ENCODE measurements at regions not wholly inside any gene's neighbourhood (a gene's known extent, or its start where the extent isn't known, plus 50 kb on each side); places are given as distances from the start of the nearest gene placed in this dataset.
A peak's percentile ranks its signal among the peaks of the same experiment; 100 is the strongest.

DNA sequence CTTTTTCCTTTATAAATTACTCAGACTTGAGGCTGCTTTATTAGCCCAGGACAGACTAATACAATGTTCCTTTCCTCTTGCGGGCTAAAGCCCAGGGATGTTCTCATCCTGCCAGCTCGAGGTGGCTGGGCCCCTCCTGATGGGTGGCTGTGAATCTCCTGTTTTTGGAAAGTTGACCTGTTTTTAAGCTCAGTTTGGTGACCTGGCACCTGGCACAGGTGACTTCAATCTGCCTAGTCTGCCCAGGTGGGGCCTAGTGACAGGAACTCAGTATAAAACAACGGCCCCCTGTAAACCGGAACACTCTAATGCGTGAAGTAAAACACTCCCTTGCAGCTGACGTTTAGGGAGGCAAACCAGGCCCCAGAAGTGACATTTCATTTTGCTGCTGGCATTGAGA, 92.7 kb upstream of the SNTG2 start:
- Histone ChIP-seq H3K27ac (no peak overlapping the region), H3K36me3 (no peaks in the 10 kb centered on the region), H3K4me3 (no peak overlapping the region), H3K4me1 (peaks cover 22% of the 10 kb centered on the region), H3K9me3 (replicated peaks) (no peaks in the 10 kb centered on the region), H3K27me3 (no peaks in the 10 kb centered on the region)
- DNase-seq, result no peak

DNA sequence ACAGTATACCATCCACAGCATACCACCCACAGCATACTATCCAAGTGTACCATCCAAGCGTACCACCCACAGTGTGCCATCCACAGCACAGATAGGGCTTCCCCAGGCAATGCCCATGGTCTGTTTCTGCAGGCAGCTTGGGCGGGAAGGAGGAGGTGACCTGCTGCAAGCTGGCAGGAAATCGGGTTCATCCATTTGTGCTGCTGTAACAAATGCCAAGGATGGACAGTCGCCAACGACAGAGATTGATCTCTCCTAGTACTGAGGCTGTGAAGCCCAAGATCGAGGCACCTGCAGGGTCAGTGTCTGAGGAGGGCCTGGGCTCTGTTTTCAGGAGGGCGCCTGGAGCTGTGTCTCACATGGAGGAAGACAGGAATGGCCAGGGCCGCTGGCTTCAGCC, 93.6 kb upstream of the SNTG2 start:
- Histone ChIP-seq H3K27me3 (no peaks in the 10 kb centered on the region), H3K27ac (no peak overlapping the region), H3K9me3 (replicated peaks) (no peaks in the 10 kb centered on the region), H3K4me3 (no peak overlapping the region), H3K36me3 (no peaks in the 10 kb centered on the region), H3K4me1 (peaks cover 22% of the 10 kb centered on the region)
- no peak for DNase-seq

DNA sequence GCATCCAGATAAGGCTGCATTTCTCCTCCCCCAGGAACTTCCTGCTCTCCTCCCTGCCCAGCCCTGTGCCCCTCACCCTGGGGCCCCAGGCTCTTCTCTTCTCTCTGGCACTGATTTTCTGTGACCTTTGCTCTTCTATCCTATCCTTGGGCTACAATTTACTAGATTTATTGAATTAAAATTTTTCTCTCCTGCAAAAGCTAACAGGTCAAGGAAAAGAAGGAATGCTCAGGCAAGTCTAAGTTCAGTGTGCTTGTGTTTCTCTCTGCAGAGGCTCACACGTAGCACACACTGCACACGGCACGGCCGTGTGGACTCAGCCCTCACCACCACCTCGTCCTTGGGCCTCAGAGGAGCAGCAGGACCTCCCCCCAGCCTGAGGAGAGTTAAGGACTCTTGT, 94.2 kb upstream of the SNTG2 start:
- Histone ChIP-seq H3K4me3 (no peak overlapping the region), H3K36me3 (no peaks in the 10 kb centered on the region), H3K27ac (no peak overlapping the region), H3K4me1 (peaks cover 22% of the 10 kb centered on the region), H3K27me3 (no peaks in the 10 kb centered on the region), H3K9me3 (replicated peaks) (no peaks in the 10 kb centered on the region)
- DNase-seq, result no peak

DNA sequence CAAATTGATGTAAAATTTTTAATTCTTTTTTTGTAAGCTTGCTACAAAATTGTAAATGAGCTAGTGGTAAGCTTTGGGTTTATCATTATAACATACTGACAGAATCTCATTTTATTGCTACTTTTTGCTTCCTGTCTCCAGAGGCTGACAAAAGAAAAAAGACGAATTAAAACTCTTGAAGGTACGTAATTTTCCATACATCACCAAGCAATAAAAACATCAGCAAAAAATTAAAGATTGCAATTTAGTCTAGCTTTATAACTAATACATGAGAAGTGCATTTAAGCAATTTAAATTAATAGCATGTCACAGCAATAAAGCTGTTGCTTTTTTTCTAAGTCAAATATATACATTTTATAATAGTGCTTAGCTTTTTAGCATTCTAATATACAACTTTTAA, 94.6 kb upstream of the SNTG2 start:
- Histone ChIP-seq H3K27ac (no peak overlapping the region), H3K4me1 (peaks cover 22% of the 10 kb centered on the region), H3K27me3 (no peaks in the 10 kb centered on the region), H3K9me3 (replicated peaks) (no peaks in the 10 kb centered on the region), H3K36me3 (no peaks in the 10 kb centered on the region), H3K4me3 (no peak overlapping the region)
- no peak for DNase-seq

DNA sequence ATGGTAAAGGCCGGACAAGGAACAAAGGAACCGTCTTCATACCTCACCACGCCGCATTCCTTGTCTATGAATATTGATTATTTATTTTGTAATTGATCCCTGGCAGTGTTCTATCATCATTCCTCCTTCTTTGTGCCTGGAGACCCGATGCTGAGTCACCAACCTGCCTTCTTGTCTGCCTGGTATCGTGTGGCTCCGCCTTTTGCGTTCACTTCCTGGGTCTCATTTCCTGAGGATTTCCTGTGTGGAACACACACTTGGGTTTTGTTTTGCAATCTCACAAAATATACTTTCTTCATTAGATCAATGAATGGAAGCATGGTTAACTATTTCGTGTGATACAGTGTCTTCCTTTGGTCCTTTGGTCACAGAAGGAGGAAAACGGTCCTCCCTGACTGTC, 95.5 kb upstream of the SNTG2 start:
- peaks cover 22% of the 10 kb centered on the region for H3K4me1 ChIP-seq
- no peaks in the 10 kb centered on the region for H3K27me3 ChIP-seq
- DNase-seq, result no peak
- no peak overlapping the region for H3K27ac ChIP-seq
- no peak overlapping the region for H3K4me3 ChIP-seq
- H3K36me3 ChIP-seq, result no peaks in the 10 kb centered on the region
- no peaks in the 10 kb centered on the region for H3K9me3 ChIP-seq (replicated peaks)

DNA sequence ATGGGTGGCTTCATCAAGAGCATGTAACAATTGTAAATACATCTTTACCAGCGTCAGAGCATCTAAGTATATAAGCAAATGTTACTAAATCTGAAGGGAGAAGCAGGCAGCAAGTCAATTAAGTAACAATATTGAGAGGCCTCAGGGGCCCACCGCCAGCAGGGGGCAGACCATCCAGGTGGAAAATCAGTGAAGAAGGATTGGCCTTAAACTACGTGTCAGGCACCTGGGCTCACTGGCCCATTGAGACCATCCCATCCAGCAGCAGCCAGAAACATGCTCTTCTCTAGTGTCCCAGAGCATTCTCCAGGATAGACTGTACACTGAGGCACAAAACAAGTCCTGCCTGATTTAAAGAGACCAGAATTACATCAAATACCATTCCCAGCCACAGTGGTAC, 96.2 kb upstream of the SNTG2 start:
- Histone ChIP-seq H3K4me3 (no peak overlapping the region), H3K27me3 (no peaks in the 10 kb centered on the region)
- DNase-seq, result peak; percentile 32 to 51

DNA sequence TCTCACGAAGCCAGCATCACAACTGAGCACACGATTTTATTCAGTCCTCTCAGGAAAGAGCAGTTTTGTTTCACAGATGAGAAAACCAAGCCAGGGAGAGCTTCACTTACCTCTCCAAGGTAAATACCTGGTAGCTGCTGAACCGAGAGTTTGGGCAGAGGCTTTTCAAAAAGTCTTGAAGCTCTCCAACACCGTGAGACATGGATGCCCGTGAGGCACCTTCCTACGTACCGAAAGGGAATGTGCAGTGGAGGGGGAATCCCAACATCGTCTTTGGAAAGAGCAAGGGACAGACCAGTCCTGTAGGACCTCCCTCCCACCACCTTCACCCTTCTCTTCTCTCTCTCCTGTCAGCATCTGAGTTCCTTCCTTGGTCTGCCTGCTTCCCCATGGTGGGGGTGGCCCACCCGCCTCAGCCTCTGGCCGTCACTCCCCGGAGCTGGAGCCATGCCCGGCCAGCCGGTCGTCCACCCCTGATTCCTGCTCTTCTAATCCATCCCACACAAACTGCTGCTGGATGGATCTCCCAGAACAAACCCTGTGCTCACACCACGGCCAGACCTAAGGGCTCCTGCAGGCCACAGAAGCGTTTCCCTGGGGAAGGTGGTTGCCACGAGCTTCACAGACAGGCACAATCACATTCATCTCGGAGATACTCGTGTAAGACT, 97.3 kb upstream of the SNTG2 start:
- no peaks in the 10 kb centered on the region for H3K27me3 ChIP-seq
- peaks cover 4% of the 10 kb centered on the region for H3K4me1 ChIP-seq
- H3K36me3 ChIP-seq, result no peaks in the 10 kb centered on the region
- DNase-seq, result no peak
- H3K9me3 ChIP-seq (replicated peaks), result no peaks in the 10 kb centered on the region
- H3K27ac ChIP-seq, result no peak overlapping the region
- no peak overlapping the region for H3K4me3 ChIP-seq

More for the DNA sequence above, 96.2 kb upstream of the SNTG2 start:
- peaks cover 15% of the 10 kb centered on the region for H3K4me1 ChIP-seq
- H3K36me3 ChIP-seq, result no peaks in the 10 kb centered on the region
- H3K9me3 ChIP-seq (replicated peaks), result no peaks in the 10 kb centered on the region
- no peak overlapping the region for H3K27ac ChIP-seq

DNA sequence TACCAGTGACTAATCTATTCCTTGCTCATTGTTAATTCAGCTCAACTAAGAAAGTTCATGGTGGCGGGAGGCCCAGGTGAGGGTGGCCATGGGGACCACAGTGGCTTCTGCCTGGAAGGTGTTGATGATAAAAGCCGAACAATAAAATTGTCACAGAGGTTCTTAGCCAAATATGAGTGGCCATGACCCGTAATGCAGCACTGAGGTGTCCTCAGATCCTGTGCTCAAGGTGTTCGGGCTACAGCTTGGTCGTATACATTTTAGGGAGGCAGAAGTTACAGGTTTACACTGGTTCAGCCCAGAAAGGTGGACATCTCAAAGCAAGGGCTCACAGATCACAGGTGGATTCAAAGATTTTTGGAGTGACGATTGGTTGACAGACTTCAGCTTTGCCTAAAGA, 98.5 kb upstream of the SNTG2 start:
- H3K27me3 ChIP-seq, result no peaks in the 10 kb centered on the region
- no peak for DNase-seq
- H3K36me3 ChIP-seq, result no peaks in the 10 kb centered on the region
- no peak overlapping the region for H3K27ac ChIP-seq
- no peak overlapping the region for H3K4me3 ChIP-seq
- H3K4me1 ChIP-seq, result no peaks in the 10 kb centered on the region
- H3K9me3 ChIP-seq (replicated peaks), result no peaks in the 10 kb centered on the region

DNA sequence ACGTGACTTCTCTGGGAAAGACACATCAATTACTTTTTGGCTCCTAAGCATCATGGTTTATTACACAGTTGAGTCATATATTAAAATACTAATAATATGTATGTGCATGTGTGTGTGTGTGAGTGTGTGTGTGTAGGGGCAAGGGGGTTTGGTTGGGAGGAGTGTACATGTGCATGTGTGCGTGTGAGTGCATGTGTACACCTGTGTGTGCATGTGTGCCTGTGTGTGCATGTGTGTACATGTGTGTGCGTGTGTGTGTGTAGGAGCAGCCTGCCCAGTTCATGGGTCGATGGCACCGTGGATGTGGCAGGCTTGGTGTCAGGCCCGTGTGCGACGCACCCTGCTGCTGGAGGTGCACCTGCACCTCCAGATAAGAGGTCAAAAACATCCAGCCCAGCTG, 99.0 kb upstream of the SNTG2 start:
- Histone ChIP-seq H3K27me3 (no peaks in the 10 kb centered on the region), H3K27ac (no peak overlapping the region)

DNA sequence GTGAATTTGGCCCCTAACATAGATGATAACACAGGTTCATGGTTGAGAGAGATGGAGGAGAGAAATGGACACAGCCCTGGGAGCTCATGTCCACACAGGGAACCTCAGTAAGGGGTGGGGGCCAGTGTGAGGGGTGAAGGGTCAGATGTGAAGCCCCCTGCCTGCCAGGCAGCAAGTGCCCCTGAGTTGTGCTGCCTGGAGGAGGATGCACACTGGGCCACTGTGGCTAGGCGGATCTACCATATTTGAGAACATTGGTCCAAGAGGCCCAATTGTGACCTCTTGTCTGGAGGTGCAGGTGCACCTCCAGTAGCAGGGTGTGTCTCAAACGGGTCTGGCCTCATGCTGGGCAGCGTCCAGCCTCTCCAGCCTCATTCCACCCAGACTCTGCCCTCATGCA, 99.6 kb upstream of the SNTG2 start:
- no peaks in the 10 kb centered on the region for H3K4me1 ChIP-seq
- H3K4me3 ChIP-seq, result no peak overlapping the region
- no peaks in the 10 kb centered on the region for H3K9me3 ChIP-seq (replicated peaks)
- H3K36me3 ChIP-seq, result no peaks in the 10 kb centered on the region
- DNase-seq, result no peak
- H3K27me3 ChIP-seq, result no peaks in the 10 kb centered on the region
- H3K27ac ChIP-seq, result no peak overlapping the region

More for the DNA sequence above, 99.0 kb upstream of the SNTG2 start:
- H3K4me3 ChIP-seq, result no peak overlapping the region
- no peak for DNase-seq
- H3K9me3 ChIP-seq (replicated peaks), result no peaks in the 10 kb centered on the region
- H3K4me1 ChIP-seq, result no peaks in the 10 kb centered on the region
- H3K36me3 ChIP-seq, result no peaks in the 10 kb centered on the region

DNA sequence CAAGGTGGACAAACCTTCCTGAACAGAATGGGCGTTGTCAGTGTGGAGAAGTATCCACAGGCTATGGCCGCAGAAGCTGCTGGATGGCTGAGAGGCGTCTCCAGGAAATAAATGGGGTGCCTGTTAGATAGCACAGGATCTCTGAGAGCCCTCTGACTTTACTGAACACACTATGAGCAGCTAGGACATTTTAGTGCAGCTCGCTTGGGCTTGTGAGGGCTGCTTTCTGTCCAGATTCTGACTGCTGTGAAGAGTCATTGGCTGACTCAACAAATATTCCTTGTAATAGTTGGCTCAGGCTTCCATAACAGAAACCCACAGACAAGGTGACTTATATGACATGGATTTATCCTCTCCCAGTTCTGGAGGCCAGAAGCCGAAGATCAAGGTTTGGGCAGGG, 100.2 kb upstream of the SNTG2 start:
- Histone ChIP-seq H3K27ac (no peak overlapping the region), H3K9me3 (replicated peaks) (no peaks in the 10 kb centered on the region), H3K4me3 (no peak overlapping the region), H3K27me3 (no peaks in the 10 kb centered on the region), H3K36me3 (no peaks in the 10 kb centered on the region), H3K4me1 (no peaks in the 10 kb centered on the region)
- DNase-seq, result no peak

DNA sequence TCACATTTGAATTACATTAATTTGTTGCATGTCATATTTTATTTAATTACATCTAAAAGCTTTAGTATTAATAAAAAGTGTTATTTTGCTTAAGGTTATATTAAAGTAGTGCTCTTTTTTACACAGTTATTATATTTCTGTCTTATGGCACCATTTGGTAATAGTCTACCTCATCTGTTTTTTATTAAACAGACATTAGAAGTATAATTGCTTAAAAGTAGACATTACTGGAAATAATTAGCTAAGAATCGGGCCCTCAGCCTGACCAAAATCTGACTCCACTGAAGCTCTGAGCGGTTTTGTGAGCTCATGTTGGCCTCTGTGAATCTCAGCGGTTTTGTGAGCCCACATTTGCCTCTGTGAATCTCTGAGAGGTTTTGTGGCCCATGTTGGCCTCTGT, 102.5 kb upstream of the SNTG2 start:
- no peaks in the 10 kb centered on the region for H3K9me3 ChIP-seq (replicated peaks)
- H3K27ac ChIP-seq, result no peak overlapping the region
- H3K27me3 ChIP-seq, result no peaks in the 10 kb centered on the region
- H3K36me3 ChIP-seq, result no peaks in the 10 kb centered on the region
- no peak overlapping the region for H3K4me3 ChIP-seq
- no peaks in the 10 kb centered on the region for H3K4me1 ChIP-seq
- DNase-seq, result no peak

DNA sequence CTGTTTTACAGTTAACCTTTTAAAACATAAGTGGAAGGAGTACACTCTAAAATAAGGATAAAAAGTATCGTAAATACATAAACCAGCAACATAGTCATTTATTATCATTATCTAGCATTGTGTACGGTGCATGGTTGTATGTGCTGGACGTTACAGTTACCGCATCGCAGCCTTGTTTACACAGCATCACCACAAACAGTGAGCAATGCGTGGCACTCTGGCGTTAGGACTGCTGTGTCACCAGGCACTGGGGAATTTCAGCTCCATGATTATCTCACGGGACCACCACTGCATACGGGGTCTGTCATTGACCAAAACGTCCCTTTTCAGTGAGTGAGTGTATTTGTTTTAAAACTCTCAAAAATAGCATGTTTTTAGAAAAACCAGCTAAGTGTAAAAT, 103.0 kb upstream of the SNTG2 start:
- no peak for DNase-seq
- Histone ChIP-seq H3K36me3 (no peaks in the 10 kb centered on the region), H3K9me3 (replicated peaks) (no peaks in the 10 kb centered on the region), H3K4me1 (no peaks in the 10 kb centered on the region), H3K4me3 (no peak overlapping the region), H3K27ac (no peak overlapping the region), H3K27me3 (no peaks in the 10 kb centered on the region)

DNA sequence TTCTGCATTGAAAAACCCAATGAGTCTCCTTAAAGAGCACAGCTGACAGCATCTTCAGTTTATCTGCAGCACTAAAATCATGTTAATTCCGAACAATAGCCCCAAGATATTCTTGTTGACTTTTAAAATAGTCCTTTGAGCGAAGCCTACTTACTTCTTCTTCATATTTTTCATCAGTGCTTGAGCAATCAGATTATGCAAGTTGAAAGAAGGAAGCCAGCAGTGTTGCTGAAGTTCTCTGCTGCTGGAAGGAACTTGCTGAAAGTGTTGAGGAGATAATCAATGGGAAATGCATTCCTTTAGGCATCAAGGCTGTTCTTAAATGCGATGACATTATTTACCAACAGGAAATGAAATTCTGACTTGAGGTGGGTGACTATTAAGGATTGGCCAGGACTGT, 105.9 kb upstream of the SNTG2 start:
- Histone ChIP-seq H3K27ac (no peak overlapping the region), H3K9me3 (replicated peaks) (no peaks in the 10 kb centered on the region), H3K4me1 (no peaks in the 10 kb centered on the region), H3K4me3 (no peak overlapping the region), H3K27me3 (no peaks in the 10 kb centered on the region), H3K36me3 (no peaks in the 10 kb centered on the region)
- DNase-seq, result no peak

DNA sequence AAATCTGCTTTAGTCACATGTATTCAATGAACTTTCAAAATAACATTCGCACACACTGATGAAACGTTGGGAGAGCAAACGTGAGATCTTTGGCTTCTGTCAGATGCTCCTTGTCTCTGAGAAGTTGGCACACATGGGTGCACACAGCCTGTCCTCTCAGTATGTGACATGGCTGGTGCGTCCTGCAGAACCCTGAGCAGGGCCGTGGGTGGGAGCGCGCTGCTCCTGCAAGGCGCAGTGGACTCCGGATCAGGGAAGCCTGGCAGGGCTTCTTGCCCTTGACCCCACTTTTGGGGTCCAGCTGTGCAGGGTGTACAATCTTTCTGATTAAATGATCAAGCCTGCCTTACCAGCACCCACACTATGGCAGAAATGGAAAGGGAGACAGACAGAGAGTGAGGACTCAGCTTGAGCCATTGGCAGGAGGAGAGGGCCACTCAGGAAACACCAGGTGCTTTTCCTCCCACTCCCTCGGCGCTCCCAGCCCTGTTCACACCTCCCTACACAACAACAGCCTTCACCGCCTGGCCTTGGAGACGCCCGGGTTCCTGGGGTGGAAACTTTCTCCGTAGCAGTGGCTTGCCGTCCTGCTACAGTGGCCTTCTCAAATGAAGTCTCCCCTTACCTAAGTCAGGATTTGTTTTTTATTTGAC, 108.4 kb upstream of the SNTG2 start:
- Histone ChIP-seq H3K4me1 (no peaks in the 10 kb centered on the region), H3K9me3 (replicated peaks) (no peaks in the 10 kb centered on the region)
- DNase-seq, result no peak

DNA sequence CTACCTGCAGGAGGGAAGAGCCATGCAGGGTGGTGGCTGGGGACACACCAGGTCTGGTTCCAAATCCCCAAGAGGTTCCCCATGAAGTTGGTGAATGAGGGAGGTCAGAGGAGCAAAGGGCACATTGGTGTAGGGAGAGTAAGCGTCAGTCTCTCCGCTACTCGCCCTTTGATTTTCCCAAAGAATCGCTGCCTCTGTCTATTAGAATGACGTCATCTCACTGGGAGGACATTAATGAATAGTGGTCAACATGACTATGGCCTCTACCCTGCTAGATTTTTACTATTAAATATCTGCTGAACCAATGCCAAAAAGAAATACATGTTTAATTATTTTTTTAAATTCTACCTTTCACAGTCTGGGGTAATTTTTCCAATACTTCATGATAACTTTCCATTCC, 109.6 kb upstream of the SNTG2 start:
- Histone ChIP-seq H3K9me3 (replicated peaks) (no peaks in the 10 kb centered on the region), H3K4me3 (no peak overlapping the region), H3K36me3 (no peaks in the 10 kb centered on the region), H3K27ac (no peak overlapping the region), H3K4me1 (no peaks in the 10 kb centered on the region), H3K27me3 (no peaks in the 10 kb centered on the region)
- DNase-seq, result no peak

More for the DNA sequence above, 108.4 kb upstream of the SNTG2 start:
- Histone ChIP-seq H3K4me3 (no peak overlapping the region), H3K27ac (no peak overlapping the region), H3K27me3 (no peaks in the 10 kb centered on the region), H3K36me3 (no peaks in the 10 kb centered on the region)

All from SJCRH30 (cell line).